ENCODE measurements at regions not wholly inside any gene's neighbourhood (a gene's known extent, or its start where the extent isn't known, plus 50 kb on each side); places are given as distances from the start of the nearest gene placed in this dataset.
"Not testable (repeated sequence)": the region's sequence is repeated elsewhere in the genome, so short reads cannot be mapped to it uniquely, and the experiment has no call there.

DNA sequence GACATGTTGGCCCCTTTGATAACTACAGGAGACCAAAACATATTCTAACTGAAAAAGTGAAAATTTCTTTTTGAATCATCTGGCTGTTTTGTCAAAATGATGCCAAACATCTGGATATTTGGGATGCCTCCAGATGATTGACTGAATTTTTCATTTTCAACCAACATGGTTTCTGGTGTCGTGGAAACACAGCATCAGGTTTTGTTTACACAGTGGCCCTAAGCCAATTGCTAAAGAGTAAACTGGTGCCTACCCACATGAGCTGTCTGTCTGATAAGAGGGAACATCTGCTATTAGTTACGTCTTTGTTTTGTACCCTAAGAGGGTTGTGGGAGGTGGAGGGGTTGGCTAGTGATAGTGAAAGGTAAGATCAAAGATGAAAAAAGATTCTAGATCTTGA lies 204.8 kb downstream of the KCNK2 start:
- Mint-ChIP-seq H3K4me3 (ENCODE audit: unreplicated experiment) (no peak overlapping the region), H3K27me3 (ENCODE audit: low read depth) (peaks cover under 1% of the 10 kb centered on the region), H3K4me1 (ENCODE audit: low read depth) (no peaks in the 10 kb centered on the region), H3K36me3 (ENCODE audit: low read depth) (no peaks in the 10 kb centered on the region), H3K9me3 (ENCODE audit: low read depth) (no peaks in the 10 kb centered on the region), H3K27ac (ENCODE audit: unreplicated experiment) (no peak overlapping the region)
- TF ChIP-seq, protein P1, sequence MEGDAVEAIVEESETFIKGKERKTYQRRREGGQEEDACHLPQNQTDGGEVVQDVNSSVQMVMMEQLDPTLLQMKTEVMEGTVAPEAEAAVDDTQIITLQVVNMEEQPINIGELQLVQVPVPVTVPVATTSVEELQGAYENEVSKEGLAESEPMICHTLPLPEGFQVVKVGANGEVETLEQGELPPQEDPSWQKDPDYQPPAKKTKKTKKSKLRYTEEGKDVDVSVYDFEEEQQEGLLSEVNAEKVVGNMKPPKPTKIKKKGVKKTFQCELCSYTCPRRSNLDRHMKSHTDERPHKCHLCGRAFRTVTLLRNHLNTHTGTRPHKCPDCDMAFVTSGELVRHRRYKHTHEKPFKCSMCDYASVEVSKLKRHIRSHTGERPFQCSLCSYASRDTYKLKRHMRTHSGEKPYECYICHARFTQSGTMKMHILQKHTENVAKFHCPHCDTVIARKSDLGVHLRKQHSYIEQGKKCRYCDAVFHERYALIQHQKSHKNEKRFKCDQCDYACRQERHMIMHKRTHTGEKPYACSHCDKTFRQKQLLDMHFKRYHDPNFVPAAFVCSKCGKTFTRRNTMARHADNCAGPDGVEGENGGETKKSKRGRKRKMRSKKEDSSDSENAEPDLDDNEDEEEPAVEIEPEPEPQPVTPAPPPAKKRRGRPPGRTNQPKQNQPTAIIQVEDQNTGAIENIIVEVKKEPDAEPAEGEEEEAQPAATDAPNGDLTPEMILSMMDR (IDR thresholded peaks at IDR 0.05) = no peak
- DNase-seq (ENCODE audit: low spot score) = no peak

DNA sequence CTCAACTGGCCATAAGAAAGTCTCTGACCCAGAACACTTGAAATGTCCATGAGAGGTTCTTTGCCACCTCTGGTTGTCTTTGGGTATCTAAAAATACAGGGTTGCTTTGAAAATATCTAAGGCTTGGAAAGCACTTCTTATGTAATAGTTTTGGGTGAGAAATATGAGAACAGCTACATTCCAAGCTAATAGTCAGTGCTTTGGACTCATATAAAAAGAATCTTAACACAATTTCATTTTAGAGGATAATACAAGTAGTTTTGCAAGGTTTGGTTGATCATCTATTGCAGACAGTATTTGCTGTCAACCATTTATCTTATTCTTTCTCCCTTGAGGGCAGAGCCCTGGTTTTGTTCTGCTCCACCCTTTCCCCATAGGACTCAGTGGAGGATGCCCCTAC lies 207.5 kb downstream of the KCNK2 start:
- Mint-ChIP-seq H3K4me3 (ENCODE audit: unreplicated experiment) (no peak overlapping the region), H3K27ac (ENCODE audit: unreplicated experiment) (no peak overlapping the region), H3K9me3 (ENCODE audit: low read depth) (peaks cover 14% of the 10 kb centered on the region), H3K27me3 (ENCODE audit: low read depth) (no peaks in the 10 kb centered on the region), H3K4me1 (ENCODE audit: low read depth) (no peaks in the 10 kb centered on the region), H3K36me3 (ENCODE audit: low read depth) (peaks cover 2% of the 10 kb centered on the region)
- no peak for DNase-seq (ENCODE audit: low spot score)
- TF ChIP-seq, protein P1 (IDR thresholded peaks at IDR 0.05) = no peak

DNA sequence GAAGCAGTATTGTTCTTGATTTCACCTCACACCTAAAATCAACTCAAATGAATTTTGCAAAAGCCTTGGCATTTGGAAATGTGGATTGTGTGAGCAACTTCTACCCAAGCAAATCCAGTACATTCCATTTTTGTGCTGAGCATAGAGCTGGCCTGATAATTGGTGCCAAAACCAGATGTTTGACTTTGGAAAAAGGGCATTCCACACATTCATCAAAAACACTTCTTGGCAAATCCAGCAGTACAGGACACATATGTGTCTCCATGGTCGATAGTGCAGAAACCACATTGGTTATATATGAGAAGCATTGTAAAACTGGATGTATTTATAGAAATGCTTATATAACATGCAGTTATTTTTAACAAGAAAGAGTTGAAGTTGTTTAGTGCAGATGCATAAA lies 210.4 kb downstream of the KCNK2 start:
- TF ChIP-seq, protein P1 (IDR thresholded peaks at IDR 0.05) = no peak
- no peaks in the 10 kb centered on the region for H3K4me1 Mint-ChIP-seq (ENCODE audit: low read depth)
- H3K27ac Mint-ChIP-seq (ENCODE audit: unreplicated experiment) = no peak overlapping the region

DNA sequence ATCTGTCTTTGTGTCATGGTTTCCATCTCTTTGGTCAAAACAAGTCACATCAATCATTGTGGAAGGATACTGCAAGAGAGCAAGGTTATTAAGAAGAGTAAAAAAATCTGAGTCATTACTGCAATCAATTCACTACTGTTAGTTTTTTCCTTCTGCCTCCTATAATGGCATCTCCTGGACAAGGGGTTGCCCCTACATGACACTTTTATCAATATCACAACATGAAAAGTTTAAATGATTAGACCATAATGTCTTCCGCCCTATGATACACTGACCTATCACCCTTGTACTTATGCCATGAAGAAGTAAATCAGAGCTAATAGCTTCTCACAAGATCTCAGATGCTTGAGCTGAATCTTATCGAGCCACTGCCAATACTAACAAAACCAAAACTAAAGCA lies 223.9 kb downstream of the KCNK2 start:
- Mint-ChIP-seq H3K36me3 (ENCODE audit: low read depth) (no peaks in the 10 kb centered on the region), H3K4me3 (ENCODE audit: unreplicated experiment) (no peak overlapping the region), H3K27me3 (ENCODE audit: low read depth) (peaks cover 12% of the 10 kb centered on the region), H3K27ac (ENCODE audit: unreplicated experiment) (no peak overlapping the region), H3K4me1 (ENCODE audit: low read depth) (no peaks in the 10 kb centered on the region), H3K9me3 (ENCODE audit: low read depth) (peaks cover 2% of the 10 kb centered on the region)
- no peak for DNase-seq (ENCODE audit: low spot score)
- TF ChIP-seq, protein P1 (IDR thresholded peaks at IDR 0.05) = no peak

More for the DNA sequence above, 210.4 kb downstream of the KCNK2 start:
- DNase-seq (ENCODE audit: low spot score) = no peak
- H3K27me3 Mint-ChIP-seq (ENCODE audit: low read depth) = no peaks in the 10 kb centered on the region
- H3K9me3 Mint-ChIP-seq (ENCODE audit: low read depth) = peaks cover 23% of the 10 kb centered on the region
- H3K36me3 Mint-ChIP-seq (ENCODE audit: low read depth) = peaks cover 3% of the 10 kb centered on the region
- no peak overlapping the region for H3K4me3 Mint-ChIP-seq (ENCODE audit: unreplicated experiment)

DNA sequence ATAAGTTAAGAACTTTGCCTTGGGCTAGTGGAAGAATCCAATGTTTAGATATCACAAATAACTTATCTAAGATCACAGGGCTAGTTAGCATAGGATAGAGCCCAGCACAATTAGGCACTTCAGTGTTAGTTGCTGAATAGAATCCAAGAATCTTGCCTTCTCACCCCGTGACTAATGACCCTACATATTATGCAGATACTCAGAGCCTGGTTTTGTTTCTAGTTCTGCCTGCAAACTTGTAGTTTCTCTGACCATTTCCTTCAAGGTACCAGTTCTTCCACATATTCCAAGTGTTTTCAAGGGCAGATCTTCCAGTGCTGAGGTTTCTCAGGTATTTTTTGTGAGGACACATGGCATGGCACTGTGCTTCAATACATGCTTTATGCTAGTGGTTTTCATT lies 239.3 kb downstream of the KCNK2 start:
- H3K27me3 Mint-ChIP-seq (ENCODE audit: low read depth) = no peaks in the 10 kb centered on the region
- TF ChIP-seq, protein P1 (IDR thresholded peaks at IDR 0.05) = no peak
- peaks cover 11% of the 10 kb centered on the region for H3K9me3 Mint-ChIP-seq (ENCODE audit: low read depth)
- no peak overlapping the region for H3K4me3 Mint-ChIP-seq (ENCODE audit: unreplicated experiment)
- no peak for DNase-seq (ENCODE audit: low spot score)
- H3K27ac Mint-ChIP-seq (ENCODE audit: unreplicated experiment) = no peak overlapping the region
- H3K4me1 Mint-ChIP-seq (ENCODE audit: low read depth) = no peaks in the 10 kb centered on the region
- H3K36me3 Mint-ChIP-seq (ENCODE audit: low read depth) = no peaks in the 10 kb centered on the region

DNA sequence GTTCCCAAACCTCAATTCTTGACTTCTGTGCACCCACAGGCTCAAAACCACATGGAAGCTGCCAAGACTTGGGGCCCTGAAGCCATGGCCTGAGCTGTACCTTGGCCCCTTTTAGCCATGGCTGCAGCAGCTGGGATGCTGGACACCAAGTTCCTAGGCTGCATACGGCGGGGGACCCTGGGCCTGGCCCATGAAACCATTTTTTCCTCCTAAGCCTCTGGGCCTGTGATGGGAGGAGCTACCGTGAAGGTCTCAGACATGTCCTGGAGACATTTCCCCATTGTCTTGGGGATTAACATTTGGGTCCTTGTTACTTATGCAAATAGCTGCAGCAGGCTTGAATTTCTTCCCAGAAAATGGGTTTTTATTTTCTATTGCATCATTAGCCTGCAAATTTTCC lies 241.5 kb downstream of the KCNK2 start:
- not testable (repeated sequence) for H3K4me3 Mint-ChIP-seq (ENCODE audit: unreplicated experiment); H3K9me3 Mint-ChIP-seq (ENCODE audit: low read depth); H3K4me1 Mint-ChIP-seq (ENCODE audit: low read depth); H3K27ac Mint-ChIP-seq (ENCODE audit: unreplicated experiment); DNase-seq (ENCODE audit: low spot score); H3K36me3 Mint-ChIP-seq (ENCODE audit: low read depth); H3K27me3 Mint-ChIP-seq (ENCODE audit: low read depth)
